CD4-positive, alpha-beta T cell treated with Interleukin-6 at 100 ng/mL for 8 hours (primary cell): ENCODE measurements at regions not wholly inside any gene's neighbourhood (a gene's known extent, or its start where the extent isn't known, plus 50 kb on each side); places are given as distances from the start of the nearest gene placed in this dataset.
A peak's percentile ranks its signal among the peaks of the same experiment; 100 is the strongest.

ENCODE experiments used
- DNase-seq: peaks from one replicate; pipeline ENCODE4 v3.0.0-alpha.2; 2020; ENCODE audit warnings: mixed read lengths, low spot score

- no peak for DNase-seq
Measured at GRCh38 chr11:10641912-10642697, 51.5 kb downstream of the IRAG1 start.

- DNase-seq: no peak
Measured at GRCh38 chr11:10641177-10641911, 52.2 kb downstream of the IRAG1 start.

GRCh38 chr11:10640308-10640707 lies 53.2 kb downstream of the IRAG1 start:
- no peak for DNase-seq

GRCh38 chr11:10639350-10639749 lies 54.2 kb downstream of the IRAG1 start:
- DNase-seq: no peak

GRCh38 chr11:10638316-10638925 lies 55.1 kb downstream of the IRAG1 start:
- DNase-seq: no peak

- DNase-seq: no peak
Measured at GRCh38 chr11:10637731-10638151, 55.8 kb downstream of the IRAG1 start.

GRCh38 chr11:10634407-10634806 lies 59.1 kb downstream of the IRAG1 start:
- no peak for DNase-seq

- no peak for DNase-seq
Measured at GRCh38 chr11:10633261-10633660, 60.3 kb downstream of the IRAG1 start.

- no peak for DNase-seq
Measured at GRCh38 chr11:10632483-10632882, 61.1 kb downstream of the IRAG1 start.

GRCh38 chr11:10631761-10632160 lies 61.8 kb downstream of the IRAG1 start:
- DNase-seq: no peak

GRCh38 chr11:10629411-10630002 lies 61.0 kb upstream of the LYVE1 start:
- DNase-seq: no peak

- peak; percentile 40 for DNase-seq
Measured at GRCh38 chr11:10628508-10629236, 60.2 kb upstream of the LYVE1 start.

- DNase-seq: no peak
Measured at GRCh38 chr11:10627816-10628215, 59.4 kb upstream of the LYVE1 start.

GRCh38 chr11:10627291-10627690 lies 58.8 kb upstream of the LYVE1 start:
- DNase-seq: no peak

GRCh38 chr11:10625982-10626311 lies 57.5 kb upstream of the LYVE1 start:
- no peak for DNase-seq

- DNase-seq: no peak
Measured at GRCh38 chr11:10625281-10625981, 57.0 kb upstream of the LYVE1 start.

GRCh38 chr11:10623797-10624761 lies 55.6 kb upstream of the LYVE1 start:
- no peak for DNase-seq

GRCh38 chr11:10622957-10623791 lies 54.7 kb upstream of the LYVE1 start:
- peak; percentile 34 for DNase-seq

GRCh38 chr11:10622108-10622507 lies 53.6 kb upstream of the LYVE1 start:
- DNase-seq: no peak
